Panc1 (cell line): ENCODE measurements at regions not wholly inside any gene's neighbourhood (a gene's known extent, or its start where the extent isn't known, plus 50 kb on each side); places are given as distances from the start of the nearest gene placed in this dataset.

Experiments used
- CTCF ChIP-seq: fragments of 450-650 bp; IDR thresholded peaks from 2 replicates; pipeline ENCODE4 v1.5.1; 2017; ENCODE audit warnings: mild to moderate bottlenecking
- POLR2AphosphoS5 ChIP-seq: IDR thresholded peaks from 2 replicates; pipeline ENCODE4 v1.6.1; 2012; ENCODE audit warnings: mild to moderate bottlenecking, low read depth, low read length, moderate library complexity
- REST ChIP-seq, 2 experiments: IDR thresholded peaks; 2 replicates each; pipeline ENCODE4 v1.6.1; 2011 to 2012; ENCODE audit warnings: low read depth in 2 of 2, control low read depth in 1 of 2, low read length in 1 of 2, mild to moderate bottlenecking in 1 of 2, moderate library complexity in 1 of 2; ENCODE audit not compliant: insufficient read depth in 1 of 2
- SIN3A ChIP-seq: IDR thresholded peaks from 2 replicates; pipeline ENCODE4 v1.6.1; 2012; ENCODE audit warnings: low read depth, mild to moderate bottlenecking, low read length, moderate library complexity, borderline replicate concordance; ENCODE audit not compliant: insufficient read depth
- TCF7L2 ChIP-seq: IDR thresholded peaks from 2 replicates; pipeline ENCODE4 v1.6.1; 2011; ENCODE audit warnings: mild to moderate bottlenecking, low read depth, low read length, inconsistent platforms

DNA sequence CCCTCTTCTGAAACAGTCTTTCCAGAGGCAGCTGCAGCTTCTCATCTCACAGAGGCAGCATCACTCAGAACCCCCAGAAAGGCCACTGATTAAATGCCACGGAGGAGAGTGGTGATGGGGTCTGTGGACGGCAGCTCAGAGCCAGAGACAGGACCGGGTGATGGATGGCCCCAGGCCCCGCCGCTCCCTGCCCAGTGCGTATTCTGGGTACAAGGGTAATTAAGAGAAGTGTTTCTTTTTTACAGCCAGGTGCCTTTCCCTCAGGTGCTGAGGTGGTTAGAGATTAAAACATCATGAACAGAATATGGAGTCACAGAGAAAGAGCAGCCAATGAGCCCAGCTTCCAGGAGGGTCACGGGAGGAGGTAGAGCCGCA is 434.5 kb downstream of the PREX1 start:
- TF ChIP-seq CTCF, result no peak
- no peak for TF ChIP-seq REST (IDR thresholded peaks at IDR 0.05; ENCODE audit: insufficient read depth in 1 of 2, low read depth in 2 of 2, low read length in 1 of 2)
- no peak for TF ChIP-seq SIN3A
- TF ChIP-seq POLR2AphosphoS5, result no peak
- TF ChIP-seq TCF7L2, result no peak
